Pancreas (tissue), 10 donors: ENCODE measurements at regions not wholly inside any gene's neighbourhood (a gene's known extent, or its start where the extent isn't known, plus 50 kb on each side); places are given as distances from the start of the nearest gene placed in this dataset.

Source experiments
- ATAC-seq, 4 donors: fragments of 200-7000 bp; cut with Tn5 transposase; one replicate each; pipeline versions ENCODE4 v1.8.0 to v1.9.1; 2020; ENCODE audit warnings: mild to moderate bottlenecking in 4 of 4, moderate library complexity in 4 of 4
- DNase-seq, 6 donors: peaks; one replicate each; pipeline ENCODE4 v3.0.0-alpha.2; 2020
- FAIRE-seq: peaks from 2 replicates; lab custom pipeline; 2012; peaks lifted over from hg19 to GRCh38; lab: Jason Lieb, UNC
- H3K27ac ChIP-seq, 4 donors: fragments of 200-600 bp; sonication (generic); 1 replicate in 3 of 4; 2 replicates in 1 of 4; pipeline versions ENCODE4 v1.5.0 to v1.8.0; 2020
- H3K27me3 ChIP-seq, 4 donors: fragments of 200-600 bp; one replicate each; pipeline ENCODE4 v1.8.0; 2021
- H3K36me3 ChIP-seq, 3 donors: fragments of 200-600 bp; sonication (generic) in 1 of 3; one replicate each; pipeline versions ENCODE4 v1.5.0 to v1.8.0; 2020 to 2021
- H3K4me1 ChIP-seq, 3 donors: fragments of 200-600 bp; one replicate each; pipeline ENCODE4 v1.8.0; 2021
- H3K4me3 ChIP-seq, 4 donors: fragments of 200-600 bp; sonication (generic) in 2 of 4; one replicate each; pipeline versions ENCODE4 v1.5.0 to v1.8.0; 2020 to 2021
- H3K9me3 ChIP-seq, 4 donors: fragments of 200-600 bp; one replicate each; pipeline ENCODE4 v1.8.0; 2021
- WGBS, 2 donors: extraction: QIAGEN DNeasy Blood & Tissue Kit; methylation state at CpG; one replicate each; pipeline ENCODE4 v1.1.7; 2013; 5-methylcytosine and 5-hydroxymethylcytosine counted together
- intact Hi-C, 3 donors: fragments of 100-400 bp; cut with DNase I; formaldehyde crosslinking; loops; one replicate each; pipeline versions ENCODE4 v1.11.1 to v1.14.2; 2022
- TF ChIP-seq, protein P1 (sequence below), 4 donors: fragments of 200-600 bp; sonication (generic) in 3 of 4; IDR thresholded peaks; one replicate each; pipeline versions ENCODE4 v1.5.0 to v1.8.0; 2021; ENCODE audit warnings: antibody characterized with exemption in 4 of 4
- donor health status: healthy with polysubstance abuse.
- donor health status: DM: no; HTN: no; CAD: no; lungs with moderate emphysema.
- donor health status: DM: no; HTN: no; CAD: no.
- donor health status: control.
- donor health status: control.
- donor health status: Bipolar disorder and iron deficiency.
- donor health status: DM: yes; HTN: yes; CAD: no.
- donor health status: DM: no; HTN: no; CAD: no.
- donor health status: DM: no; HTN: no; CAD: no.
- donor health status: DM: yes; HTN: yes; CAD: no.

GRCh38 chr3:18825665-18826064 is 322.6 kb upstream of the KCNH8 start:
- WGBS, 2 donors, result 89 to 98% methylated on average over 2 of the region's 2 CpGs
- DNase-seq (no peak), FAIRE-seq (no peak), ATAC-seq (no peak)
- intact Hi-C loops, result no loop called here
- Histone ChIP-seq H3K27ac (no peak overlapping the region), H3K4me1 (no peaks in the 10 kb centered on the region), H3K27me3 (no peaks in the 10 kb centered on the region), H3K9me3 (no peaks in the 10 kb centered on the region), H3K36me3 (no peaks in the 10 kb centered on the region), H3K4me3 (no peak overlapping the region)
- TF ChIP-seq, protein P1, sequence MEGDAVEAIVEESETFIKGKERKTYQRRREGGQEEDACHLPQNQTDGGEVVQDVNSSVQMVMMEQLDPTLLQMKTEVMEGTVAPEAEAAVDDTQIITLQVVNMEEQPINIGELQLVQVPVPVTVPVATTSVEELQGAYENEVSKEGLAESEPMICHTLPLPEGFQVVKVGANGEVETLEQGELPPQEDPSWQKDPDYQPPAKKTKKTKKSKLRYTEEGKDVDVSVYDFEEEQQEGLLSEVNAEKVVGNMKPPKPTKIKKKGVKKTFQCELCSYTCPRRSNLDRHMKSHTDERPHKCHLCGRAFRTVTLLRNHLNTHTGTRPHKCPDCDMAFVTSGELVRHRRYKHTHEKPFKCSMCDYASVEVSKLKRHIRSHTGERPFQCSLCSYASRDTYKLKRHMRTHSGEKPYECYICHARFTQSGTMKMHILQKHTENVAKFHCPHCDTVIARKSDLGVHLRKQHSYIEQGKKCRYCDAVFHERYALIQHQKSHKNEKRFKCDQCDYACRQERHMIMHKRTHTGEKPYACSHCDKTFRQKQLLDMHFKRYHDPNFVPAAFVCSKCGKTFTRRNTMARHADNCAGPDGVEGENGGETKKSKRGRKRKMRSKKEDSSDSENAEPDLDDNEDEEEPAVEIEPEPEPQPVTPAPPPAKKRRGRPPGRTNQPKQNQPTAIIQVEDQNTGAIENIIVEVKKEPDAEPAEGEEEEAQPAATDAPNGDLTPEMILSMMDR (IDR thresholded peaks at IDR 0.05), result no peak

DNA sequence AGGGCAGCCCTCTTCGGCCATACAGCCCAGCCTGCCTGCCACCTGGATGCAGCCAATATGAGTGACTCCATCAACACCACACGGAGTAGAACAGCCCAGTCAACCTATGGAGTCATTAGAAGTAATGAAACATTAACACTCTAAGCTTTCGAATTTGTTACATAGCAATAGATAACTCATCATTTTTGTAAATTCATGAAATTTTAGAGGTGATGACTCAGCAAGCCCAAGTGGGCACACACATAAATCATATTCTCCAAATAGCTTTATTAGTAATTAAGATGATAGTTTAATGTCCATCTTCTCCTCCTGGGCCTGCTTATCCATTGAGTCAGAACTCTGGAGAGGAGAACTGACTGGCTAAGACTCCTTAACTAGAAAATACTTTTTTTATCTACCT is 335.0 kb upstream of the KCNH8 start:
- H3K9me3 ChIP-seq, result no peaks in the 10 kb centered on the region
- H3K4me1 ChIP-seq, result no peaks in the 10 kb centered on the region
- no peak overlapping the region for H3K27ac ChIP-seq
- intact Hi-C loops, result no loop called here
- H3K27me3 ChIP-seq, result no peaks in the 10 kb centered on the region
- H3K36me3 ChIP-seq, result no peaks in the 10 kb centered on the region
- no peak overlapping the region for H3K4me3 ChIP-seq
- FAIRE-seq, result no peak
- ATAC-seq, result no peak
- 55 to 69% methylated on average over 3 of the region's 3 CpGs for WGBS, 2 donors
- no peak for DNase-seq
- TF ChIP-seq, protein P1 (IDR thresholded peaks at IDR 0.05), result no peak

- no peaks in the 10 kb centered on the region for H3K4me1 ChIP-seq
- intact Hi-C loops, result no loop called here
- no peaks in the 10 kb centered on the region for H3K9me3 ChIP-seq
- DNase-seq (no peak), ATAC-seq (no peak), FAIRE-seq (no peak)
- no peak overlapping the region for H3K27ac ChIP-seq
- H3K27me3 ChIP-seq, result no peaks in the 10 kb centered on the region
- H3K36me3 ChIP-seq, result no peaks in the 10 kb centered on the region
- 52 to 53% methylated on average over 3 of the region's 3 CpGs for WGBS, 2 donors
- no peak overlapping the region for H3K4me3 ChIP-seq
- TF ChIP-seq, protein P1 (IDR thresholded peaks at IDR 0.05), result no peak
Measured at GRCh38 chr3:18812316-18812715, 336.0 kb upstream of the KCNH8 start.

DNA sequence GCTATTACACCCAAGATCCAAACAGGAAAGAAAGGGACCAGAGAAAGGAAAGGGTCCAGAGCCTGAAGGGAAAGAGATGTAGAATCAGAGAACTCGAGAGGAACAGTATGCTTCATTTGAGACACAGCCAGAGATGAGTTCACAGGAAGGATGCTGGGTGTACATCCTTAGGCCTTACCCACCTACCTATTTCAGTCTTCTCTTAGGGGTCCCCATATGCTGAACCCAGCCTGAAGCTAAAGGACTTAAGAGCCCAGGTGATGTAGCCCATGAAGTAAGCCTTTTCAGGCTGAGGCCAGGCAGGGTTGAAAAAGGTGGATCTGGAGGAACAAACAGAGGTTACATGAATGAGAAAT is 338.0 kb upstream of the KCNH8 start:
- H3K36me3 ChIP-seq, result no peaks in the 10 kb centered on the region
- intact Hi-C loops, result no loop called here
- ATAC-seq (no peak), FAIRE-seq (no peak), DNase-seq (no peak)
- TF ChIP-seq, protein P1 (IDR thresholded peaks at IDR 0.05), result no peak
- WGBS, 2 donors, result 54 to 83% methylated on average over 1 of the region's 1 CpG
- H3K27me3 ChIP-seq, result no peaks in the 10 kb centered on the region
- no peaks in the 10 kb centered on the region for H3K4me1 ChIP-seq
- H3K9me3 ChIP-seq, result no peaks in the 10 kb centered on the region
- no peak overlapping the region for H3K27ac ChIP-seq
- H3K4me3 ChIP-seq, result no peak overlapping the region

GRCh38 chr3:18809640-18810305 is 338.5 kb upstream of the KCNH8 start:
- no peaks in the 10 kb centered on the region for H3K4me1 ChIP-seq
- no peak for ATAC-seq
- H3K36me3 ChIP-seq, result no peaks in the 10 kb centered on the region
- intact Hi-C loops, result no loop called here
- no peak overlapping the region for H3K4me3 ChIP-seq
- no peak for DNase-seq
- TF ChIP-seq, protein P1 (IDR thresholded peaks at IDR 0.05), result no peak
- no peaks in the 10 kb centered on the region for H3K9me3 ChIP-seq
- 61 to 64% methylated on average over 3 of the region's 3 CpGs for WGBS, 2 donors
- H3K27ac ChIP-seq, result no peak overlapping the region
- H3K27me3 ChIP-seq, result no peaks in the 10 kb centered on the region
- no peak for FAIRE-seq
